DND-41 (cell line): ENCODE measurements at regions not wholly inside any gene's neighbourhood (a gene's known extent, or its start where the extent isn't known, plus 50 kb on each side); places are given as distances from the start of the nearest gene placed in this dataset.

Source experiments
- ATAC-seq: fragments of 200-7000 bp; cut with Tn5 transposase; 3 replicates; pipeline ENCODE4 v1.9.1; 2021; ENCODE audit warnings: low read depth; ENCODE audit not compliant: insufficient read depth
- DNase-seq: peaks from one replicate; pipeline ENCODE4 v3.0.0-alpha.2; 2020
- H2AFZ ChIP-seq: 2 replicates; pipeline ENCODE4 v1.6.0; 2012; ENCODE audit warnings: low read depth, low read length
- H3K27ac ChIP-seq: 2 replicates; pipeline ENCODE4 v1.5.1; 2012; ENCODE audit warnings: low read length, inconsistent platforms
- H3K27me3 ChIP-seq: fragments of 200-600 bp; sonication (generic); 2 replicates; pipeline ENCODE4 v1.6.0; 2012; ENCODE audit warnings: low read length, mild to moderate bottlenecking, inconsistent platforms; ENCODE audit not compliant: insufficient read depth, poor library complexity
- H3K36me3 ChIP-seq: 2 replicates; pipeline ENCODE4 v1.5.1; 2012; ENCODE audit warnings: low read length, inconsistent platforms; ENCODE audit not compliant: insufficient read depth
- H3K4me1 ChIP-seq: 2 replicates; pipeline ENCODE4 v1.5.1; 2012; ENCODE audit warnings: mild to moderate bottlenecking, low read length; ENCODE audit not compliant: insufficient read depth
- H3K4me2 ChIP-seq: 2 replicates; pipeline ENCODE4 v1.6.0; 2012; ENCODE audit warnings: mild to moderate bottlenecking, moderate library complexity, low read length, inconsistent platforms; ENCODE audit not compliant: insufficient read depth
- H3K4me3 ChIP-seq, 2 experiments: fragments of 200-600 bp in 1 of 2; shearing (Covaris generic) in 1 of 2; 2 replicates each; pipeline ENCODE4 v1.5.1; 2012 to 2016; ENCODE audit warnings: inconsistent platforms in 2 of 2, low read length in 2 of 2, mild to moderate bottlenecking in 2 of 2, low read depth in 1 of 2, moderate library complexity in 1 of 2
- H3K79me2 ChIP-seq: 2 replicates; pipeline ENCODE4 v1.6.0; 2012; ENCODE audit warnings: low read length, inconsistent platforms; ENCODE audit not compliant: insufficient read depth
- H3K9ac ChIP-seq: 2 replicates; pipeline ENCODE4 v1.6.0; 2012; ENCODE audit warnings: low read depth, mild to moderate bottlenecking, inconsistent platforms, low read length, moderate library complexity
- H3K9me3 ChIP-seq: 2 replicates; pipeline ENCODE4 v1.5.1; 2012; ENCODE audit warnings: low read length, moderate library complexity, mild to moderate bottlenecking, inconsistent platforms; ENCODE audit not compliant: insufficient read depth, severe bottlenecking
- H4K20me1 ChIP-seq: 2 replicates; pipeline ENCODE4 v1.6.0; 2012; ENCODE audit warnings: low read length; ENCODE audit not compliant: insufficient read depth
- EZH2 ChIP-seq: IDR thresholded peaks from 3 replicates; pipeline ENCODE4 v1.6.1; 2012; ENCODE audit warnings: borderline replicate concordance, low read depth, mild to moderate bottlenecking, moderate library complexity, low read length, inconsistent platforms; ENCODE audit not compliant: severe bottlenecking
- TF ChIP-seq, protein P1 (sequence below): IDR thresholded peaks from 2 replicates; pipeline ENCODE4 v1.5.1; 2012; ENCODE audit warnings: borderline replicate concordance, low read length, moderate library complexity, mild to moderate bottlenecking; ENCODE audit not compliant: poor library complexity, severe bottlenecking; ENCODE audit errors: extremely low read depth

DNA sequence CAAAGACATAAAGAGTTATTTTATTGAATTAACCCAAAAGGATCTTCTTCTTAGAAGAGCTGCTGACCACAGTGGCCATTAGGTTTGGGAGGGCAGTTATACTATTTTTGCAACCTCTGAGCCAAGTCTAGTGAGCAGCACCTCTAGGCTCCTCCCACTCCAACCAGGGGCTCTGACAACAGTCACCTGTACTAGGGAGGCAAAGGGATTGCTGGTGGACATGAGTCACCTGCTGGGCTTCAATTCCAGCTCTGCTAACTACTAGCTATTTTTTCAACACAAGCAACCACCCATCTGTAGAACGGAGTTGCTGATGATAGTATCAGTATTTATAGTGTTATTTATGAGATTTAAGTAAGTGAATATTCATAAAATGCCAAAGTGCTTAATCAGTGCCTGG lies 166.0 kb downstream of the KLHL28 start:
- TF ChIP-seq EZH2, result no peak
- Histone ChIP-seq H3K79me2 (no peaks in the 10 kb centered on the region), H3K4me1 (no peaks in the 10 kb centered on the region), H3K4me3 (no peak overlapping the region), H2AFZ (no peak overlapping the region), H3K27me3 (no peaks in the 10 kb centered on the region), H3K4me2 (no peak overlapping the region), H4K20me1 (no peaks in the 10 kb centered on the region), H3K36me3 (no peaks in the 10 kb centered on the region), H3K9ac (no peak overlapping the region), H3K27ac (no peak overlapping the region), H3K9me3 (no peaks in the 10 kb centered on the region)
- ATAC-seq, result no peak
- DNase-seq, result no peak

DNA sequence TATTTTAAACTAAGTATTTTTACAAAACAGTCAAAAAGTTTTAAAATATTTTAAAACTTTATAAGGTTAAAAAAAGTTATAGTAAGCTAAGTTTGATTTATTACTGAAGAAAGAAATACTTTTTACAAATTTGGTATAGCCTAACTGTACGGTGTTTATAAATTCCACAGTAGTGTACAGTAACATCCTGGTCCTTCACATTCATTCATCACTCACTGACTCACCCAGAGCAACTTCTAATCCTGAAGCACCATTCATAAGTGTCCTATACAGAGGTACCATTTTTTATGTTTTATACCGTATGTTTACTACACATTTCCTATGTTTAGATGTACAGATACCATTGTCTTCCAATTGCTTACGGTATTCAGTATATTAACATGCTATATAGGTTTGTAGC lies 170.0 kb downstream of the KLHL28 start:
- Histone ChIP-seq H3K27me3 (no peaks in the 10 kb centered on the region), H3K4me1 (no peaks in the 10 kb centered on the region), H3K9me3 (no peaks in the 10 kb centered on the region), H4K20me1 (no peaks in the 10 kb centered on the region), H3K36me3 (no peaks in the 10 kb centered on the region), H3K4me2 (no peak overlapping the region), H3K79me2 (no peaks in the 10 kb centered on the region), H3K27ac (no peak overlapping the region), H3K9ac (no peak overlapping the region), H2AFZ (no peak overlapping the region), H3K4me3 (no peak overlapping the region)
- TF ChIP-seq EZH2, result no peak
- TF ChIP-seq, protein P1, sequence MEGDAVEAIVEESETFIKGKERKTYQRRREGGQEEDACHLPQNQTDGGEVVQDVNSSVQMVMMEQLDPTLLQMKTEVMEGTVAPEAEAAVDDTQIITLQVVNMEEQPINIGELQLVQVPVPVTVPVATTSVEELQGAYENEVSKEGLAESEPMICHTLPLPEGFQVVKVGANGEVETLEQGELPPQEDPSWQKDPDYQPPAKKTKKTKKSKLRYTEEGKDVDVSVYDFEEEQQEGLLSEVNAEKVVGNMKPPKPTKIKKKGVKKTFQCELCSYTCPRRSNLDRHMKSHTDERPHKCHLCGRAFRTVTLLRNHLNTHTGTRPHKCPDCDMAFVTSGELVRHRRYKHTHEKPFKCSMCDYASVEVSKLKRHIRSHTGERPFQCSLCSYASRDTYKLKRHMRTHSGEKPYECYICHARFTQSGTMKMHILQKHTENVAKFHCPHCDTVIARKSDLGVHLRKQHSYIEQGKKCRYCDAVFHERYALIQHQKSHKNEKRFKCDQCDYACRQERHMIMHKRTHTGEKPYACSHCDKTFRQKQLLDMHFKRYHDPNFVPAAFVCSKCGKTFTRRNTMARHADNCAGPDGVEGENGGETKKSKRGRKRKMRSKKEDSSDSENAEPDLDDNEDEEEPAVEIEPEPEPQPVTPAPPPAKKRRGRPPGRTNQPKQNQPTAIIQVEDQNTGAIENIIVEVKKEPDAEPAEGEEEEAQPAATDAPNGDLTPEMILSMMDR, result no peak
- ATAC-seq, result no peak
- no peak for DNase-seq

DNA sequence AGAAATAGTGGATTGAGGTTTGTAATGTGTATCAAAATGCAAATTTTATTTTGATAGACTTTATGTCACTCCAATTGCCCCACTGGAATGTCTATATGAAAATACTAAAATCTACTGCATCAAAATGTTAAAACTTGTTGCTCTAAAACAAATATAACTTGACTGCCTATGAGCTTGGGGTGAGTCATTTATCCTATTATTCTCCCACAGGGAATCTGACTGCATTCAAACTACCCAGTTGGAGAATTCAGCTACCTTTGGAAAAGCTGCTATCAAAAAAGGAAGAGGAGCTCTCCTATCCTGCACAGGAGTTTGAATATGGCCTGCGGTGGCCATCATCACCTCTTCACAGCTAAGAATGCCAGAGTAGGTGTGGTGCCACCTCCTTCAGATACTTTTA lies 173.1 kb downstream of the KLHL28 start:
- H4K20me1 ChIP-seq, result no peaks in the 10 kb centered on the region
- no peak overlapping the region for H3K4me3 ChIP-seq
- no peaks in the 10 kb centered on the region for H3K36me3 ChIP-seq
- TF ChIP-seq, protein P1, result no peak
- TF ChIP-seq EZH2, result no peak
- no peak overlapping the region for H3K4me2 ChIP-seq
- no peaks in the 10 kb centered on the region for H3K79me2 ChIP-seq
- H3K27me3 ChIP-seq, result no peaks in the 10 kb centered on the region
- no peaks in the 10 kb centered on the region for H3K9me3 ChIP-seq
- no peak for DNase-seq
- H3K27ac ChIP-seq, result no peak overlapping the region
- no peaks in the 10 kb centered on the region for H3K4me1 ChIP-seq
- no peak overlapping the region for H2AFZ ChIP-seq
- no peak overlapping the region for H3K9ac ChIP-seq
- ATAC-seq, result no peak

DNA sequence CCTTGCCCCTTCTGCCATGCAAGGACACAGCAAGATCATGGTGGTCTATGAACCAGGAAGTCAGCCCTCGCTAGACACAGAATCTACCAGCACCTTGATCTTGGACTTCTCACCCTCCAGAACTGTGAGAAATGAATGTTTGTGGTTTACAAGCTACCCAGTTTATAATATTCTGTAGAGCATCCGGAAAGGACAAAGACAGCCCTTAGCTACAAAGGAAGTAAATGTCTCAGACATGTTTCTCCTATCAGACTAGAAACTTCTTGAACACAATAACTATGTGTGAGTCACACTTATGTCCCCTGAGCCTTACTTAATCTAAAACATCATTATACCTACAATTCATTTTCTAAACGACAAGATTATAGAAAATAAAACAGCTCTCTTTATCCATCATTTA lies 176.7 kb downstream of the KLHL28 start:
- Histone ChIP-seq H3K4me1 (no peaks in the 10 kb centered on the region), H3K4me3 (no peak overlapping the region), H3K9me3 (no peaks in the 10 kb centered on the region), H4K20me1 (no peaks in the 10 kb centered on the region), H3K36me3 (no peaks in the 10 kb centered on the region), H3K27ac (no peak overlapping the region), H3K79me2 (no peaks in the 10 kb centered on the region), H3K4me2 (no peak overlapping the region), H3K9ac (no peak overlapping the region), H2AFZ (no peak overlapping the region), H3K27me3 (no peaks in the 10 kb centered on the region)
- TF ChIP-seq, protein P1, result no peak
- no peak for TF ChIP-seq EZH2
- ATAC-seq (no peak), DNase-seq (no peak)
